UCSD-AML1 (cell line): ENCODE measurements at regions not wholly inside any gene's neighbourhood (a gene's known extent, or its start where the extent isn't known, plus 50 kb on each side); places are given as distances from the start of the nearest gene placed in this dataset.
"Not testable (repeated sequence)": the region's sequence is repeated elsewhere in the genome, so short reads cannot be mapped to it uniquely, and the experiment has no call there.

Experiments used
- DNase-seq: peaks from one replicate; lab custom pipeline; 2025; ENCODE audit not compliant: unreplicated experiment; lab: John Stamatoyannopoulos, UW

GRCh38 chr17:72569148-72569946, 448.5 kb downstream of the SOX9 start:
- no peak for DNase-seq

DNA sequence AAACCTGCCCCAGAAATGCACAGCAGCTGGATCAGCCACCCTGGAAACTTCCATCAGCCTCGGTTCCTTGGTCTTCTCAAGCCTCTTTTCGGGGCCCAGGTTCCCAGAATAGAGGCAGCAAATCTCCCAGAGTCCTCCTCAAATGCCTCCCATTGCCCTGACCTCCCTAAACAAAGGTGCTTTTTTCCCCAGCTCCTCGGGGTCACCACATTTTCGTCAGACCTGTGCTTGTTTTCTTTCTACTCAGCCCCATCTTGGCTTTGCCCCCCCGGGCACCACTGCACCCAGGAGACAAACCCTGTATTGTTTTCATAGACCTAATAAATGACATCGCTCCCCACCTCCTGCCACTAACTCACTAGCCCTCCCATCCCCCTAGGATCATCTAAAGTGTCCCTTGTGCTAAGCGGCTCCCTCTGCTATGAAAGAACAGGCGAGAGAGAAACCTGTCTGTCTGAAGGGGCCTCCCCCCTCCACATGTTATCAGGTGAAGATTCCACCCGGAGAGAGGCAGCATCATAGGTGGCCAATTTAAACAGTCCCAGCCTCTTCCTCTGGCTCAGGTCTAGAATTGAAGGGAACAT, 451.1 kb downstream of the SOX9 start:
- no peak for DNase-seq

DNA sequence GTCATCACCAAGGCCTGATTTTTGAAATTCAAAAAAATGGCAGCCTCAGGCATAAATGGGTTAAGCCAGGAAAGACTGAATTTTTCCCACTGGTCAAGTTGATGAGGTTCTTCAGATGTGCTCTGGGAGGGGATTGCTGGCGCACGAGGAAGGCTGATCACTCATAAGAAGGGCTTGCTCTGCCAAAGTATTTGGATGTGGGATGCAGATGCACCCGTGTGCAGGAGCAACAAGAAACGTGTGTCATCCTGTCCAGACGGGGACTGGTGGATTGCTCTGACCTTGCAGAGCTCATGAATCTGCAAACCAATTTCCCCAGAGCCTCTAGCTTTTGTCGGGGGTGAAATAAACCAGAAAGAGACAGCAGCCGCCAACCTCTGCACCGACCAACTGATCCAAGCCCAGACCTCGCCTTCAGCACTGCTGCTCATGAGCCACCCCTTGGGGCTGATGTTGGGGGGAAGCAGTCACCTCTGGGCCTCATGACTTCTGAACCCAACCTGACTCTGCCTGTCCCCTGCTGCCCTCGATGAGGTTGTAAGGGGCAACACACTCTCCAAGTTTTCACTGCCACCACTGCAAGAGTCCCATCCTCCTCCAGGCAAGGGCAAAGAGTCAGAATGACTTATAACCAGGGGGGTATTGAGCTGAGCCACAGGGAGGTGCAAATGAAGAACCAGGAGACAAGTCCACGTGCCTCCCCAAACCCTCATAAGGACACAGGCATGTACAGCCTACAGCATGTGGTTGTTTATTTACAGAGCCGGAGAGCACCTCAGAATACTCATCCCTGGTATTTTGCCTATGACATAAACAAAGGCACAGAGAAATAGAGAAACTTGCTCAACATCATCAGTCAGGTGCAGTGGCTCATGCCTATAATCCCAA, 452.0 kb downstream of the SOX9 start:
- DNase-seq, result no peak

DNA sequence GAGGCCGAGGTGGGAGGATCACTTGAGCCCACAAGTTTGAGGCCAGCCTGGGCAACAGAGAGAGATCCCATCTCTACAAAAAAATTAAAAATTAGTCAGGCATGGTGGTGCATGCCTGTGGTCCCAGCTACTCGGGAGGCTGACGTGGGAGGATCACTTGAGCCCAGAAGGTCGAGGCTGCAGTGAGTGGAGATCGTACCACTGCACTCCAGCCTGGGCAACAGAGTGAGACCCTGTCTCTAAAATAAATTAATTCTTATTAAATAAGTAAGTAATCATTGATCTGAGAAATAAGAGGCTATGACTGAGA, 452.6 kb downstream of the SOX9 start:
- DNase-seq, result not testable (repeated sequence)

- no peak for DNase-seq
These were observed 454.1 kb downstream of the SOX9 start for GRCh38 chr17:72574675-72575510.

GRCh38 chr17:72575542-72576233, 454.9 kb downstream of the SOX9 start:
- no peak for DNase-seq

GRCh38 chr17:72576289-72576759, 455.5 kb downstream of the SOX9 start:
- DNase-seq, result no peak

GRCh38 chr17:72578817-72579470, 458.1 kb downstream of the SOX9 start:
- DNase-seq, result no peak

DNA sequence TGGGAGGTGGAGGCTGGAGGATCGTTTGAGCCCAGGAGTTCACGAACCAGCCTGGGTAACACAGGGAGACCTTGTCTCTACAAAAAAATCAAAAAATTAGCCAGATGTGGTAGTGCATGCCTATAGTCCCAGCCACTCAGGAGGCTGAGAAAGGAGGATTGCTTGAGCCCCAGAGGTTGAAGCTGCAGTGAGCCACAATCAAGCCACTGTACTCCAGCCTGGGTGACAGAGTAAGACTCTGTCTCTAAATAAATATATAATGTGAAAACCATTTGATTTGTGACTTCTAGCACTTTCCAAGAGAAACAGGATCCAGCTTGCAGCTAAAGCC, 459.1 kb downstream of the SOX9 start:
- DNase-seq, result no peak

DNA sequence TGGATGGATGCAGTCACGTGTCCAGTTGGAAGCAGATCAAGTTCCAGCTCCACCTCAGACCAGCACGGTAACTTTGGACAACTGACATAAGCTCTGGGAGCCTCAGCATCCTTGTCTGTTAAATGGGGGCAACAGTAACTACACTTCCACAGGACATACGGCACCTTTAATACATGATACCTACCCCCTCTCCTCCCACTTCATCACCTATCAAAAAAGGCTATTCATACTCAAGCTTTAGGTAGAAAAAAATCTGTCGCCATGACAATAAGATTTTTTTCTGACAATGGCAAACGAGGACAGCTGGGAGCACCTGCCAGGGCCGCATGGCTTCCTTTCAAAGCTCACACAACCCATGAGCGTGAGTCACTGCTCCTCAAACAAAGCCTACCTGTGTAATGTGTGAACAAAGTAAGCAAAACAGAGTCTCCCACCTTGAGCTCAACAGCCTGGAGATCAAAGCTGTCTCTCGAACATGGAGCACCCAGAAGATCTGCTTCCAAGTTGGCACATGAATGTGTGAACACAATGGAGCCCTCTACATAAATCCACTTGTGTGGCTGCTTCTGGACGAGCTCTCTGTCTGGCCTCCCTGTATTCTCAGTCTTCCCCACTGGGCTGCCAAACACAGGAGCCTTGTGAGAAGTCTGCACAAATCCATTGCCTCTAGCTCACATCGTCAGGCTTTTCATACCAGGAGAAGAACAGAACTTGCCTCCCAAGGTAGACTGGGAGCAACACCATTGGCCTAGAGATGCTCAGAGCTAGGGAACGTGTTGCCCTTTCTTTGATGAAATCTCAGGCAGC, 459.7 kb downstream of the SOX9 start:
- no peak for DNase-seq

DNA sequence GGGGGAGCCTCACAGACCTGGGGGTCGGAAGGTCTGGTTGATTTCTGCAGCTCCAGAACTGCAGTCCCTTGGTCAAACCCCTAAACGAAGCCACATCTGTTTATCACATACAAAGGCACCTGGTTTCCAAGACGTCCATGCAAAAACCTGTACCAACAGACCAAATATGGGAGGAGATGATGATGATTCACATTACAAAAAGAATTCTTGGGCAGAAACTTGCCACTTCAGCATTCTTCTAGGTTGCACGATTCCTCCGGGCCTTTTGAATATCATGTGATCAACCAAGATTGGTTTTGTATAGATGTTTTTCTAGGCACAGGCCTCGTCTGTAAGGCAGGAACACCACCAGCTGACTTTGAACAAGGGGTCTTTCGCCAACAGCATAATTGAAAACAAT, 466.3 kb downstream of the SOX9 start:
- DNase-seq, result no peak

DNA sequence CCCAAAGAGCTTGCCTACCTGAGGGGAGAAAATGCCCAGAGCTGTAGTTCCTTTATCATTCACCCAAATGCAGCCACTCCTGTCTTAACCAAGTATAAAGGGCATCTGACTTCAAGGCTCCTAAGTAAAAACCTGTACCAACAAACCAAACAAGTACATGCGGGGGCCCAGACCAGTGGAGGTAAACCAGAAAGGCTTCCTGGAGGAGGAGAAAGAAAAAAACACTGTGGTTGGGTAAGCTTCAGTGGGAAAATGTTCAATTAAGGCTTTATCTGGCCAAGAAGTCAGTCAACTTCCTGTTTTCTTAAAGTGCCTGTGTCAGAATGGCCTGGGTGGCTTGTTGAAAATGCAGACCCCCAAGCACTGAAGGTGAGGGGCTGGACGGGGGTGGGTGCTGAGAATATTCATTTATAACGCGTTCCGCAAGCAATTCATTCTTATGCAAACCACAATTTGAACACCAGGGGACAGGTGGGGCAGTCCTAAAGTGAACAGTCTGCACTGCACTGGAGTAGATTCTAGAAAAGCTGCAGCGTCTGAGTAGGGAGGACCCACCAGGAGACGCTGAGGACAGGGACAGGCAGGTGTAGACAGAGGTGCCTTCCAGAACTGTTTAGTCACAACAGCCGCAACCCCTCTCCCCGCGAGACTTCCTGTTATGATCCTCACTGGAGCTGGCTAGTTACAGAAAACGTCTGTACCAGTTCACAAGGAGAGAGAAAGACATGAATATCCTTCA, 467.1 kb downstream of the SOX9 start:
- DNase-seq, result no peak

DNA sequence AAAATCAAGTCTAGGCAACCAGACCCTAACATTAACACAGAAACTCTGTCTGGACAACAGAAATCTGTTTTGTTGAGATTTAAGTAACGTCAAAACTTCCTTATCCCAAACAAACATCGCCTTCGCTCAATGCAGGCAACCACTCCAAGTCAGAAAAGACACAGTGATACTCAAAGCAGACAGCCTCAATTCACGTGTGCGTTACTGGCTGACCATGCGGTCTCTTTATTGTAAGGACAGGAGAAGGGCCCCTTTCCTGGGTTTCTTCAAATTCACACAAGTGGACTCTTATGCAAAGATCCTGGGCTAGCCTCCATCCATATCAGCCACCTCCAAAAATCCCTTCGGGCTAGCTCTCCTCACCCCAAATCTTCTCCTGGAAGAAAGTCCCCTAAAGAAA, 467.7 kb downstream of the SOX9 start:
- no peak for DNase-seq

DNA sequence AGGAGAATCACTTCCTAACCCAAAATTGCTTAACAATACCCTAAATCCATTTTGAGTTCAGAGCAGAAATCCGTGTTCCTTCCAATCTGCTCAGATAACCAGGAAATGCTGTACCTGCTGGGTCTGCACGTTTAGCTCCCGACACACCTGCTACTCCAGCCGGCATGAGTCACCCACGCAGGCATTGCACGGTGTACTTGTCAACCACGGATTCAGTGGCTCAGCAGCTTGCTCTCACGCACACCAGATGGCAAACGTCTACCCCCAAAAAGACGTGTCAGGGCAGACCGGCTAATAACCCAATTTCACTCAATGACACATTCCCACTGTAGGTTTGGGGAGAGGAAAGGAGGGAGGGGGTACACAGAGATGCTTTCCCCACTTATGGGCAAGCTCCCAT, 468.1 kb downstream of the SOX9 start:
- no peak for DNase-seq

DNA sequence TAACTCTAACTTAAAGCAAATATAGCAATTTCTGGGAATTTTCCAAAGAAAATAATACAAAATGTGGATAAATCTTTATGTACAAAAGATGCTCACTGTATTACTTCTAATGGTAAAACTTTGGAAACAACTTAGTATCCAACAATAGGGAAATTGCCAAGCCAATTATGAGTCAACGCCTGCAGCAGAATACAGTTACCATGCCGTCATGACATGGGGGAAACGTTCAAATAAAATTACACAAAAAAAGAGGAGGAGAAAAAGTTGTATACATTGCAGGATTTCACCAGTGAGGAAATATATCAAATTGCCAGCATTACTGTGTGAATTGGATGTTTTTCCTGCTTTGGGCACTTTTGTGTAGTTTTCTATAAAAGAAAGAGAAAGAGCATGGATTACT, 469.6 kb downstream of the SOX9 start:
- no peak for DNase-seq

GRCh38 chr17:72590882-72591281, 470.1 kb downstream of the SOX9 start:
- no peak for DNase-seq

- DNase-seq, result no peak
These were observed 470.7 kb downstream of the SOX9 start for GRCh38 chr17:72591289-72592241.
